HG03457 (cell line): ENCODE measurements at regions not wholly inside any gene's neighbourhood (a gene's known extent, or its start where the extent isn't known, plus 50 kb on each side); places are given as distances from the start of the nearest gene placed in this dataset.
A peak's percentile ranks its signal among the peaks of the same experiment; 100 is the strongest.
"Not testable (repeated sequence)": the region's sequence is repeated elsewhere in the genome, so short reads cannot be mapped to it uniquely, and the experiment has no call there.

ENCODE experiments used
- ATAC-seq: cut with Tn5 transposase; IDR thresholded peaks from one replicate; pipeline ENCODE4 v1.9.1; 2021; ENCODE audit warnings: moderate number of reproducible peaks; ENCODE audit not compliant: unreplicated experiment

DNA sequence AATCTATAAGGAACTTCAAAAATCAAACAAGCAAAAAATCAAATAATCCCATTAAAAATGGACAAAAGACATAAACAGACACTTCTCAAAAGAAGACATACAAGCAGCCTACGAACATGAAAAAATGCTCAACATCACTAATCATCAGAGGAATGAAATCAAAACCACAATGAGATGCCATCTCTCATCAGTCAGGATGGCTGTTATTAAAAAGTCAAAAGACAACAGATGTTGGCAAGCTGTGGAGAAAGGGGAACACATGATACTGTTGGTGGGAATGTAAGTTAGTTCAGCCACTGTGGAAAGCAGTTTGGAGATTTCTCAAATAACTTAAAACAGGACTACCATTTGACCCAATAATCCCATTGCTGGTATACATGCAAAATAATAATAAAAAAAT, 226.4 kb downstream of the S1PR1 start:
- ATAC-seq: no peak

- ATAC-seq: no peak
These were observed 229.1 kb downstream of the S1PR1 start for GRCh38 chr1:101465941-101466340.

GRCh38 chr1:101474039-101474665, 237.3 kb downstream of the S1PR1 start:
- ATAC-seq: no peak

DNA sequence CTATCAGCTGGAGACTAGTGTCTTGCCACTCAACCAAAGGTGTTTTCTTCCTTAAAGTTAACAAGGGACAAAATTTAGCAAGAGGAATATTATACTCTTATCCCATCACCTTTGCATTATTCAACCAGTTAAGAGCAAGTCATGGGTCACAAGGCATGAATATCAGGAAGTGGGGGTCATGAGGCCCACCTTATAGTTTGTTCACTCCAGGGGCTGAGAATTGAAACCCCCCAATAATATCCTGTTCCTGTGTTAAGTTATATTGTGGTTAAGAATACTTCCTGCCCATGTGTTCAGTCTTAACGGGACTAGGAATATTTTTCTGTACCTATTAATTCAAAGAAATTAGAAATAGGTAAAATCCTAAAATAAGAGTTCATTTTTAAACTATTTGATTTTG, 239.7 kb downstream of the S1PR1 start:
- ATAC-seq: no peak

DNA sequence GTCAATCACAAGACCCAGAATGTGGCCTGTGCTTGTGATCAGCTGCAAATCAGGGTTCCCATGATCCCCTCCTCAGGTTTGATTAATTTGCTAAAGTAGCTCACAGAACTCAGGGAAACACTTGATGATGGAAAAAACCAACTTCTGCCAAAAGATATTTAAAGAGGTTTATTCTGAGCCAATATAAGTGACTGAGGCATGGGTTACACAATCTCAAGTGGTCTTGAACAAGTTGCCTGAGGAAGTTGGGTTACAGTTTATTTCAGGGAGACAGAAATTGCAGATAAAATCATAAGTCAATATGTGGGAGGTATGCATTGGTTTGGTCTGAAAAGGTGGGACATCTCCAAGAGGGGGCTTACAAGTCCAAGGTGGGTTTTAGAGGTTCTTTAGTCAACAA, 243.1 kb downstream of the S1PR1 start:
- no peak for ATAC-seq

DNA sequence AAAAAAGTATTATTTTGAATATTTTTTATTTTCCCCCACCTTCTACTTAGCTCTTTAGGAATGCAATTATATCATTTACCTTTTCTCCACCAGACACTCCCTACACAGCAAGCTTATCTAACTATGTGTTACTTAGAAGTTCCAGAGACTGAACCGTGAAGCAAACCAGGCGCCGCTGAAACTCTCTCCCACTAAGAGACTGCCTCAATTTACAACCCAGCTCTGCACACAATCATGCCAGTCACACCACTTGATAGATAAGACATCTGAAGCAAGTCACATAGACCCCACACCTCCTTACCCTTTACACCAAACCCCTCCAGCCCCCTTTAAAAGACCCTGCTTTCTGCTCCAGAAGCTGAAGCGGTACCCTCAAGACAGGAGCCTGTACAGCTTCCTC, 245.5 kb downstream of the S1PR1 start:
- ATAC-seq: no peak

DNA sequence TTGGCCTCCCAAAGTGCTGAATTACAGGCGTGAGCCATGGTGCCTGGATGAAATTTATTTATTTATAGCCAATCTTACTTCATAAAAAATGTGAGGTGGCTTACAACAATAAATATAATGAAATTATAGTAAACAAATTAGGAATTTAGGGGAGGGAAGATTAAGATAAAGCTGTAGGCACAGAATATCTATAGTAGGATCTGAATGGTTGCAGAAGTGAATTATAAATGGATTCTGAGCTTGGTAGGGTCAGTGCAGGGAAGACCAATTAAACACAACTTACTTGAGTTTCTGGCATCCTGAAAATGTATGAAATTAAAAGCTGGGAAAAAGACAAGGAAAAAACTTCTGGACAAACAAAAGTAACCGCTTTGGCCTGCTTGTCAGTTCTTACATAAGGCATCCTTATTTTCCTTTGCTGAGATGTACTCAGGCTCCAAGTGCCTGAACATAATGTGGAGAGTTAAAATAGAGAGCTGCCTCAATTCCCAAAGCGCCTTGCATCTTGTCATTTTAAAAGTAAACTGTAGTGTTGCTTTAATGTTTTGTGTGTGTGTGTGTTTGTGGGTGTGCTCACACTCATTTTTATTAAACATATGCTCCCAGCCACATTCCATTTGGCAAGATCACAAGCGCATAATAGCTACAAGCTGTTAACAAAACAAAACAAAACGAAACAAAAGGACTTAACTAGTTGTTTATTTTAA, 247.3 kb downstream of the S1PR1 start:
- no peak for ATAC-seq

GRCh38 chr1:101484689-101485338, 248.0 kb downstream of the S1PR1 start:
- no peak for ATAC-seq

DNA sequence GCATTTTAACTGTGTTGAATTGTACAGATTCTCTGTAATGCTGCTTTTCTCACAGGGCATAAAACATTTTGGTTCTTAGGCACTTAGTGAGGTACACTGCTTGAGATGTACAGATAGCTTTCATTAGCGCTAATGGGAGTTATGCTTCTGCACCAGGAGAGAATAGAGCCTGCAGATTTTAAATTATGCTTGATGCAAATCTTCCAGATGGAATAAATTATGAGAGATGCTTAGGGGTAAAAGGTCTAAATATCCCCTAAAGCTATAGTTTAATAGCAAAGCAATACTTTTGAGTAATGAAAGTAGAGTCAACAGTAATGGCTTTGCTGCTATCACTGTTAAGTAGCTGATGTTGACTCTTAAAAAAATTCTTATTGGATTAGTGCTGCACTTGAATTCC, 248.9 kb downstream of the S1PR1 start:
- no peak for ATAC-seq

DNA sequence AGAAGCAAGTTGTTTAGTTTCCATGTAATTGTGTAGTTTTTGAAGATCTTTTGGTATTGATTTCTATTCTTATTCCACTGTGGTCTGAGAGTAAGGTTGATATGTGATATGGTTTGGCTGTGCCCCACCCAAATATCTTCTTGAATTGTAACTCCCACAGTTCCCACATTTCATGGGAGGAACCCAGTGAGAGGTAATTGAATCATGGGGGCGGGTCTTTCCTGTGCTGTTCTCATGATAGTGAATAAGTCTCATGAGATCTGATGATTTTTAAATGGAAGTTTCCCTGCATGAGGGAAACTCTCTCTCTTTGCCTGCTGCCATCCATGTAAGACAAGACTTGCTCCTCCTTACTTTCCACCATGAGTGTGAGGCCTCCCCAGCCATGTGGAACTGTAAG, 255.3 kb downstream of the S1PR1 start:
- ATAC-seq: not testable (repeated sequence)

- ATAC-seq: not testable (repeated sequence)
These were observed 257.1 kb downstream of the S1PR1 start for GRCh38 chr1:101493920-101494319.

DNA sequence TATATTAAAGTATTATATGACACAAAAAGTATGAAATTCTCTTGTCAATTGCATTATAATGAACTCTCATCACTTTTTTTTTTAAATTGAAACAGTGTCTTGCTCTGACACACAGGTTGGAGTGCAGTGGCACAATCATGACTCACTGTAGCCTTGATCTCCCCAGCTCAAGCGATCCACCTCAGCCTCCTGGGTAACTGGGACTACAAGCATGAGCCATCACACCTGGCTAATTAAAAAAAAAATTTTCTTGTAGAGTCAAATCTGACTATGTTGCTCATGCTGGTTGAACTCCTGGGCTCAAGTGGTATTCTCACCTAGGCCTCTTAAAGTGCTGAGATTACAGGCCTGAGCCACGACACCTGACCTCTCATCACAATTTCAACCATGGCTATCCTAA, 259.3 kb downstream of the S1PR1 start:
- no peak for ATAC-seq

GRCh38 chr1:101497881-101498559, 261.2 kb downstream of the S1PR1 start:
- ATAC-seq: no peak

DNA sequence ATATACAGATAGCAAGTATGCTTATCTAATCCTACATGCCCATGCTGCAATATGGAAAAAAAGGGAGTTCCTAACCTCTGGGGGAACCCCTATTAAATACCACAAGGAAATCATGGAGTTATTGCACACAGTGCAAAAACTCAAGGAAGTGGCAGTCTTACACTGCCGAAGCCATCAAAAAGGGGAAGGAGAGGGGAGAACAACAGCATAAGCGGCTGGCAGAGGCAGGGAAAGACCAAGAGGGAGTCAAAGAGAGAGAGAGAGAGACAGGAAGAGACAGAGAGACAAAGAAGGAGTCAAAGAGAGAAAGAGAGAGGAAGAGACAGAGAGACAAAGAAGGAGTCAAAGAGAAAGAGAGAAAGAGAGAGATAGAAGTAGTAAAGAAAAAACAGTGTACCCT, 267.3 kb downstream of the S1PR1 start:
- not testable (repeated sequence) for ATAC-seq

DNA sequence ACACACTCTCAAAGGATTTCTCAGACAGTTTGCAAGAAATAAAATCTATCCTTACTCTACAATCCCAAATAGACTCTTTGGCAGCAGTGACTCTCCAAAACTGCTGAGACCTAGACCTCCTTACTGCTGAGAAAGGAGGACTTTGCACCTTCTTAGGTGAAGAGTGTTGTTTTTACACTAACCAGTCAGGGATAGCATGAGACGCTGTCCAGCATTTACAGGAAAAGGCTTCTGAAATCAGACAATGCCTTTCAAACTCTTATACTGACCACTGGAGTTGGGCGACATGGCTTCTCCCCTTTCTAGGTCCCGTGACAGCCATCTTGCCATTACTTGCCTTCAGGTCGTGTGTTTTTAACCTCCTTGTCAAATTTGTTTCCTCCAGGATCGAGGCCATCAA, 268.4 kb downstream of the S1PR1 start:
- not testable (repeated sequence) for ATAC-seq

GRCh38 chr1:101506541-101507164, 269.8 kb downstream of the S1PR1 start:
- ATAC-seq: no peak

- no peak for ATAC-seq
These were observed 270.7 kb downstream of the S1PR1 start for GRCh38 chr1:101507547-101507971.

DNA sequence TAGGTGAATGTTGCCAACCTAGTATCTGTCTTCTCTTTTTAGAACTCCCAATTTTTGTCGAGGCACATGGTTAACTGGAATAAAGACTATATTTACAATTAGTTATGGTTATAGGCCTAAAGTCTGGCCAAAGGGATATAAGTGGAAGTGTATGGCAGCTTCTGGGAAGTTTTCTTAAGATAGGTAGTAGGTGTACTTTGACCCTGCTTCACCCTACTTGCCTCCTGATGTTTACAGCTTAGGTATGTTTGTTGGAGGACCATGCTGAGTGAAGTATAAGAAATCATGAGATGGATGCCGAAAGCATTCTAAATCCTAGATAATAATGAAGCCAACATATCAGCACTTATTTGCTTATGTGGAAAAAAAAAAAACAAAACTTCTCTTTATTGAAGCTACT, 272.1 kb downstream of the S1PR1 start:
- ATAC-seq: no peak

GRCh38 chr1:101509370-101509769, 272.6 kb downstream of the S1PR1 start:
- no peak for ATAC-seq

GRCh38 chr1:101511202-101511891, 274.5 kb downstream of the S1PR1 start:
- no peak for ATAC-seq

DNA sequence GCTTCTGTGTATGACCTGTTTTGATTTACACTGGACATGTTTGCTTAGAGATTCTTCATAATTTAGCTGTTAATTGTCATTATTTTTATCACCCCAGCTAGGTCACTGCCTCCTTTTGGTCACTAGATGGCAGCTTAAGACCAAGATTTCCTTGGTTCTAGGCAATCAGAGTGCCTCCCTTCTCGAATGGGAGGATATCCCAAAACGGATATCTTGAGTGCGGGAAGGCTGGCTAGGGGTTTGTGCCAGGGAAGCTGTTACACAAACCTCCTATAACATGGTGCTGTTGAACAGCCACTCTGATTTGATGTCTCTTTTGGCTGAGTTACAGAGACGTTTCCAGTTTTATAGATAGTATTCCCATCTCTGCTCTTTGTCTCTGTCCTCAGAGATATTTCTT, 283.5 kb downstream of the S1PR1 start:
- ATAC-seq: peak; percentile 63
